G401.6 (cell line): ENCODE measurements at regions not wholly inside any gene's neighbourhood (a gene's known extent, or its start where the extent isn't known, plus 50 kb on each side); places are given as distances from the start of the nearest gene placed in this dataset.

ENCODE experiments used
- FAIRE-seq: peaks from 2 replicates; lab custom pipeline; 2012; peaks lifted over from hg19 to GRCh38; lab: Jason Lieb, UNC

DNA sequence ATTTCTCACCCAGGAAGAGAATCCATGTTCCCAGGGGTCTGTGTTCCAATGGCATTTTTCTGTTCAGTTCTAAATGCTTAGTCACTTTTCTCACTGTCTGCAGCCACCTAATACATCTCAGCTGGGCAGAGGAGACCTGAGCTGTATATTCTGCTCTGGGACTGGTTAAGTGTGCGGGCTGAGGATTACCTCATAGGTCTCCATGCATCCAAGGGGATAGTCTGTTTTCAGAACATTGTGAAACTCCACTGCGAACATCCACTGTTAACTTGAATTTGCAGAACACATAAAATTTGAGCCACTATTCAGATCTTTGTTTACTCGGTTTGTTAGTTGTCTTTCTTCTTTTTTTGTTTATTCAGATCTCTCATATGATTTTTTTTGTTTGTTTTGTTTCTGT lies 947.1 kb downstream of the TFAP2A start:
- no peak for FAIRE-seq

DNA sequence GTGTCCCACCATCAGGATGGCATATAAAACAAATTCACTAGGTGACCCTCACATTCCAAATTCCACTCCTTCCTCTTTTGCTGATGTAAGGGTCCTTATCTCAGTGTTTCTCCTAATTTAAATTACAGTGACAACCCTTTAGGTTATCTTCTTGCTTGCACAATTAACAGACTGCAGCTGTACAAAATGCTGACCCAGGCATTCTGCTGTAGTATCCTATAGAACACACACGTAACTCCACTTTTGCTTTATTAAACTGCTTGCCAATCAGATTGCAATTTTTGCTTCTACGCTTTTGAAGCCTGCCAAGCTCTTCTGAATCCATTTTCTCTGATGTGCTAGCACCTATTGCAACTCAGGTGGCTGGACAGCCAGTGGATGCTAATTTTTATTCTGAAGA lies 950.3 kb downstream of the TFAP2A start:
- no peak for FAIRE-seq

GRCh38 chr6:9463311-9463710 lies 951.6 kb downstream of the TFAP2A start:
- FAIRE-seq, result no peak

GRCh38 chr6:9461188-9461587 lies 953.7 kb downstream of the TFAP2A start:
- no peak for FAIRE-seq

- no peak for FAIRE-seq
These were observed 956.5 kb downstream of the TFAP2A start for GRCh38 chr6:9458424-9458823.

- FAIRE-seq, result no peak
These were observed 958.8 kb downstream of the TFAP2A start for GRCh38 chr6:9455864-9456658.

GRCh38 chr6:9439621-9440330 lies 975.1 kb downstream of the TFAP2A start:
- FAIRE-seq, result no peak

- no peak for FAIRE-seq
These were observed 977.0 kb downstream of the TFAP2A start for GRCh38 chr6:9437836-9438235.

GRCh38 chr6:9435281-9435680 lies 979.6 kb downstream of the TFAP2A start:
- no peak for FAIRE-seq

DNA sequence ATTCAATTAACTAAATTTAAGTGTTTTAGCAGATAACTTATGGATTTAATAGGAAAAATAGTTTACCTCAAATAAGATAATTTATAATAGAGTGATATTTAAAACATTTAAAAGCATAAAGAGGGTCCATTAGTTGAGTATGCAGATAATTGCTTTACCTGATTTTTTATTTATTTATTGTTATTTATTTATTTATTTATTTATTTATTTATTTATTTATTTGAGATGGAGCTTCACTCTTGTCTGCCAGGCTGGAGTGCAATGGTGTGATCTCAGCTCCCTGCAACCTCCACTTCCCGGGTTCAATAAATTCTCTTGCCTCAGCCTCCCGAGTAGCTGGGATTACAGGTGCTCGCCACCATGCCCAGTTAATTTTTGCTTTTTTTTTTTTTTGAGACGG lies 982.9 kb downstream of the TFAP2A start:
- FAIRE-seq, result peak; percentile 81

- no peak for FAIRE-seq
These were observed 986.3 kb downstream of the TFAP2A start for GRCh38 chr6:9428421-9429172.

DNA sequence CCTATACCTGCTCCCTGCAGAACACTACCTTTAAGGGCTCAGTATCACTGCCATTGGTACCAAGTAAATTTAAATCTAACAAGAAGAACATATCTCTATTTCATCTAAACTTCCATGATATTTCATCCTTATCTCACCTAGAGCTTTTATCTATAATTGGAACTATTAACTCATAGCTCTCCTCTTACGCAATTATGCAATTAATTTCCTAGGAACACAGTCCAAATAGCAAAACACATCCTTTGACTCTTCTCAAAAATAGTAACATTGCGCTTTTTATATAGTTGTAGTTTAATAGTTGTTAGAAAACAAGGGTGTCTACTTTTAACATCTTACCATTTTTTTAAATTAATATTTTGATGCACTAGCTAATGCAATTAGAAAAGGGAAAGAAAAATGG lies 986.8 kb upstream of the SLC35B3 start:
- no peak for FAIRE-seq

GRCh38 chr6:9420316-9421015 lies 985.1 kb upstream of the SLC35B3 start:
- FAIRE-seq, result no peak

DNA sequence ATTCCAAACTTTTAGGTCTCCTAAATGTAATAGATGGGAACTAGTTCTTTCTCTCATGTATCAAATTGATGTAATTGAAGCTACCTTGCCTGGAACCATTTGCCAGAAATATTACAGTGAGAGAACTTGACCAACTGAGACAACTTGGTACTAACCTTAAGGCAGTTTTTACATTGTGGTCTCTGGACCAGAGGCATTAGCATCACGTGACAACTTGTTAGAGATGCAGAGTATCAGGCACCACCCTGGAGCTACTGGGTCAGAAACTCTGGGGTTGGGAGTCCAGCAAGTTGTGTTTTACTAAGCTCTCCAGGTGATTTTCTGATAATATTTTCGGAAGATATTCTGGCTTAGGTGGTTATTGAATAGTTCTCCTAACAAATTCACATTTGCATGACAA lies 982.1 kb upstream of the SLC35B3 start:
- no peak for FAIRE-seq

DNA sequence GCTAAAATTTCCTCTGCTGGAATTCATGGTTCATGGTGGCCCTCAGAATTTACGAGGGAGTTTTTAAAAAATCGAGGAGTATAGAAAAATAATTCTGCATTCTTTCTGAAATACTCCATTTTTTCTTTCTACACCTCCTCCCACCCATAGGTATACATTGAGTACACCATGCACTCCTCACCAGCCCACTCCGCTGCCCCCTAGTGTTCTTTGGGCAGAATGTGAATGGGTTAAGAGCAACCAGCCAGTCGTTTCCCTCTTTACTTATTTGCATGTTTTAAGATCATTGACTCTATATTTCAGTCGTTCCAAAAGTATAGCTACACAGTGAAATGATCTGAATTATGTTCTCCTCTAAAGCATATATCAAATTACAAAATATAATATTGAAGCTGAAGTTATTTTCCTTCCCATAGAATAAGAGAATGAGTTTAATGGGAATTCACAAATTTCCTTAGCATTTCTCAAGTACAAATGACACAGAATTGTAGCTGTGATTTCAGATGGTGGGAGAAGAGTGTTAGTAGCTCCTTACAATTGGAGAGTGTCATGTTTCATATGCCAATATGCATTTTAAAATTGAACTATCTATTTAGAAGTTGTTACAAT lies 977.7 kb upstream of the SLC35B3 start:
- FAIRE-seq, result peak; percentile 11

DNA sequence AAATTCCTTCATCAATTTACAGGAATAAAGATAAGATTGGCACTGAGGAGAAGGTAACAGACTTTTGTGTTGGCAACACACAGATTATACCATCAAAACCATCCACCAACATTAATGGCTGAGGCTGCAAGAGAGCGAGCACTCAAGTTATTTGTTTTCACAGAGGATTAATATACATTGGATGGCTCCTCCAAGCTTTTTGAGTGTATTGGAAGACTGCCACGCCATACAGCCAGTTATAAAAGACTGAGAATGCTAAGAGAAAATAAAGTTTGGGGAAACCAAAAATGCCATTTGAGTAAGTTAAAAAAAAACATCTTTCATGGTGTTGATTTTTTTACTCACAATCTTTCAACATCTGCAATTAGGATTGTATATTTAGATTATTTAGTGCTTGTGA lies 973.8 kb upstream of the SLC35B3 start:
- no peak for FAIRE-seq

GRCh38 chr6:9408402-9409117 lies 973.2 kb upstream of the SLC35B3 start:
- no peak for FAIRE-seq

DNA sequence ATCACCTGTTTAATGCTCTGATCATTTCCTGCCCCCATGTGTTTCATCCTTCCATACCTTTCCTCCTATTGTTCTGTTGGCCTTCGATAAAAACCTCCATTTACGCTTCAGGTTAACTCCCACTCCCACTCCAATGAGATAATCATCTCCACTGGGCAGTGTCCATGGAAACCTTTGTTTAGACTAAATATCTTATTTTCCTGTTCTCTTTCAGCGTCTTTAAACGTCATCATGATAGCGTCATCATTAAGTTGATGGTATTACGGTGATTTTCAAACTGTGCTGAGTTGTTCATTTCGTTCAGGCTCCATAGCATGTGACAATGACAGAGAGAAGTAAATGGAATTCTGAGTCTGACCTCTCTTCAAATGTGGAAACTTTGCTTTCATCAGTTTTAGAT lies 970.5 kb upstream of the SLC35B3 start:
- FAIRE-seq, result no peak

GRCh38 chr6:9405369-9405768 lies 970.0 kb upstream of the SLC35B3 start:
- FAIRE-seq, result no peak

DNA sequence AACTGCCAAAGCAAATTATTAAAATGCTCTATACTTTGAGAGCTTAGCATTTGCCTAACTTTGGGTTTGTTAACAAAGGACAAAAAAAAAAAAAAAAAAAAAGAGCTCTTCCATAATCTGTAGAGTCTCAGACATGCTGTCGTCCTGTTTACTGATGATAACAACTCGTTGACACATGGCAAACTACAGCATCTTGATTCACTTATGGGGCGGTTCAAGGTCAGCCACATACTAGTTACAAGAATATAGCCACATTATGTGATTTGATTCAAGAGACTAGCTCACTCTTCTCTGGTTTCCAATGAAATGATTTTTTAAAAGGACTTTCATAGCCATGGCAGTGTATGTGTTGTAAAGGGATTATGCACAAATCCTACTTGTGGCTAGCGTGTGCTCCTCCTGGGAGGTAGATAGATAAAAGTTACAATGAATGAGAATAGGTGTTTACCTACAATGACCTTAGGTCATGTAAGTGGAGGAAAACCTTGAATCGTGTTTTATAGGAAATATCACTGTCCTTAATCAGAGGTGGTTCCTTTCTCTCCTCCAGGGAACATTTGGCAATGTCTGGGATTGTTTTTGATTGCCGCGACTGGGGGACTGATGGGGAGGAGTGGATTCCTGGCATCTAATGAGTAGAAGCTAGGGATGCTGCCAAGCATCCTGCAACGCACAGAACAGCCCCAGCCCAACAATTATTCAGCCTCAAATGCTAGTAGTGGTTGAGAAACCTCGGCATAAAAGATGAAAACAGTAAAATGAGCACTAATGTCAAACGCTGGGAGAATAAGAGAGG lies 969.2 kb upstream of the SLC35B3 start:
- no peak for FAIRE-seq

DNA sequence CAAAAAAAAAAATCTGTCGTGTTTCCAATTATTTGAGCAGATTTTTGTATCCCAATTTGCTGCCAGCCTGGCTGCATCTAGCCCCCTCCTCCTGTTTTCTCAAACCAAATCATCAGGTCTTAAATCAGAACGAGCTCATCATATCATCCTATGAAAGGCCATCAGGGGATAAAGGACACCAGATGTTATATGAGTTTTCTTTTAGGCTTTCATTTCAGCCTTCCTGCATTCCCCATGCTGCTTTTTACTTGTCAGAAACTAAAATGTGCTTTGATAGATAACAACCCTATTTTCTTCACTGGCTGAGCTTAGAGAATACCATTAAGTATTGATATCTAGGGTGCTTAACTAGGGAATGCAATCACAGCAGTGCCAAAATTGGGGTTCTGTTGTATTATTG lies 968.4 kb upstream of the SLC35B3 start:
- no peak for FAIRE-seq
